NCI-H446 (cell line): ENCODE measurements at regions not wholly inside any gene's neighbourhood (a gene's known extent, or its start where the extent isn't known, plus 50 kb on each side); places are given as distances from the start of the nearest gene placed in this dataset.

Experiments used
- DNase-seq, 2 experiments: peaks; one replicate each; lab custom pipeline; 2025; lab: John Stamatoyannopoulos, UW

GRCh38 chr2:78290581-78291214, 734.8 kb upstream of the REG3G start:
- no peak for DNase-seq

- DNase-seq: no peak
Observed at GRCh38 chr2:78293768-78294167, 731.7 kb upstream of the REG3G start.

GRCh38 chr2:78301166-78301789, 724.2 kb upstream of the REG3G start:
- DNase-seq: no peak

DNA sequence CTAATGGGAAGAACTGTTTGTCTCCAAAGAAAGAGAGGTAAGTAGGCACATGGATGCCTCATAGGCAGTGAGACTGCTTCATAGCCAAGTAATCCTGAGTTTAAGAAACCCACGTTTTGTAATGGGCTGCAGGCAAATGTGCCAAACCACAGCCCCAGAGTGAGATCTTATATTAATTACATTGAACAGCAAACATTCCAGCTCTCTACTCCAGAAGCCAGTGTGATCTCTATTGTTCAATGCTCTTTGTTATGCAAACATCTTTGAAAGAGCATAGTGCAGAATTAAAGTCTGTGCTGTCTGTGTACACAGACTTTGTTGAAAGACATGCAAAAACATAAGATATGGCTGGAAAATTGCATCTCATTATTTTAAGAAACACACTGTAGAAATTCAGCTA, 720.8 kb upstream of the REG3G start:
- DNase-seq: no peak

DNA sequence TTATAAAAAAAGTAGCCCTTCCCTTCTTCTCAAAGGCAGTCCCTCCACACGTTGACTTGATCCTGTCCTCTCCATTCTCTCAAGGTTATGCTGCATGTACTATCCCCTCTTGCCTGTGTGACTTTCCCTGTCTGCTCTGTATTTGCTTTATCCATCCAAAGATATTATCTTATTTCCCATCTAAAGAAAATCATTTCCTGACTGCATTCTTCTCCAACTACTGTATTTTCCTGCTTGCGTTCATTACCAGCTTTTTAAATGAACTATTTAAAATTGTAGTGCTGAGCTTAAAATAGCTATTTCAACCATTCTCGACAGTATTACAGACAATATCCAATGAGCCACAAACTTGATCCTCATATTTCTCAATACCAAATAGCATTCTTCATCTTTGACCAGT, 716.0 kb upstream of the REG3G start:
- no peak for DNase-seq

DNA sequence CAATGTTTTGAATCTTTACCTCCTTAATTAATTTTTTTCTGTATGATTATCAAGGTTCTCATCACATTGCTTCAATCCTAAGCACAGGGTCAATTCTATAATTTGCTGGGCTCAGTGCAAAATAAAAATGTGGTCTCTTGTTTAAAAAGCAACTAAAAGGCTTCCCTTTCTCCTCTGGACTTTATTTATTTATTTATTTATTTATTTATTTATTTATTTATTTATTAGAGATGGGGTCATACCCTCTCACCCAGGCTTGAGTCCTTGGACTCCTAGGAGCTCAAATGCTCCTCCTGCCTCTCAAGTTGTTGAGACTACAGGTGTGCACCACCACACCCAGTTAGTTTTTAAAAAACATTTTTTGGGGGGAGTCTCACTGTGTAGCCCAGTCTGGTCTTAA, 710.1 kb upstream of the REG3G start:
- DNase-seq: no peak

DNA sequence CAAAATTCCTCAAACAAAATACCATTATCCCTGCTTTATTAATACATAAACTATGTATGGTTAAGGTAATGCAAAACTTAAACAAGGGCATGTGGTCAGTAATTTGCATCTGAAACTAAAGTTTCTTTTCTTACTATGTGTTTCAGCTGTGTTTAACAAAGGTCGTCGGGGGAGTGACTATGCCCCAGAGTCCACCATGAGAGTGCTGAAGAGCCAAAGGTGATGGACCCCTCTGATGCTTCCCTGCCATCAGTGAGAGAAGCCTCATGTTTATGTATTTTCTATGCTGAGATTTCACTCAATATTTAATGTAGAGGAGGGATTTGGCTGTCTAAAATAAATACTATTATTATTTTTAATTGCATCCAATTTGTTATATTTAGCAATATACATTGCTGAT, 707.2 kb upstream of the REG3G start:
- DNase-seq: no peak

- DNase-seq: no peak
Observed at GRCh38 chr2:78330193-78330592, 695.3 kb upstream of the REG3G start.

- peak in 1 of 2 experiments; percentile 3 for DNase-seq
Observed at GRCh38 chr2:78351208-78351607, 674.3 kb upstream of the REG3G start.

GRCh38 chr2:78353168-78353567, 672.3 kb upstream of the REG3G start:
- no peak for DNase-seq

DNA sequence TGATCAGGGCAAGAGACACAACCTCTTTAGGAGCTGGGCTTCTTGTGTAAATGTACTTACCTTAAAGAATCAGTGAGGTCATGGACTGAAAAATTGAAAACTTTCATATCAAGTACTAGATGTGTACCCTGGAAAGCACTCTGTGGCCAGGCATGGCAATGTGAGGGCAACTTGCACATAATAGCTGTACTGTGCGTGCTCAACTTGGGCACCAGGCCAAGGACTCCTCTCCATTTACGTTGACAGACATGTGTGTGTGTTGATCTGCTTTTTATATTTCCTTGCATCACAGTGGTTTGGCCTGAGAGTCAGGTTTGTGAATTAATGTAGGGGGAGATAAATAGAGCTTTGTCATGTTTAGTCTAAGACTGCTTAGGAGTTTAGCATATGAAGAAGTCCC, 669.5 kb upstream of the REG3G start:
- no peak for DNase-seq

GRCh38 chr2:78383576-78383975, 641.9 kb upstream of the REG3G start:
- DNase-seq: no peak

- no peak for DNase-seq
Observed at GRCh38 chr2:78397198-78397597, 628.3 kb upstream of the REG3G start.

DNA sequence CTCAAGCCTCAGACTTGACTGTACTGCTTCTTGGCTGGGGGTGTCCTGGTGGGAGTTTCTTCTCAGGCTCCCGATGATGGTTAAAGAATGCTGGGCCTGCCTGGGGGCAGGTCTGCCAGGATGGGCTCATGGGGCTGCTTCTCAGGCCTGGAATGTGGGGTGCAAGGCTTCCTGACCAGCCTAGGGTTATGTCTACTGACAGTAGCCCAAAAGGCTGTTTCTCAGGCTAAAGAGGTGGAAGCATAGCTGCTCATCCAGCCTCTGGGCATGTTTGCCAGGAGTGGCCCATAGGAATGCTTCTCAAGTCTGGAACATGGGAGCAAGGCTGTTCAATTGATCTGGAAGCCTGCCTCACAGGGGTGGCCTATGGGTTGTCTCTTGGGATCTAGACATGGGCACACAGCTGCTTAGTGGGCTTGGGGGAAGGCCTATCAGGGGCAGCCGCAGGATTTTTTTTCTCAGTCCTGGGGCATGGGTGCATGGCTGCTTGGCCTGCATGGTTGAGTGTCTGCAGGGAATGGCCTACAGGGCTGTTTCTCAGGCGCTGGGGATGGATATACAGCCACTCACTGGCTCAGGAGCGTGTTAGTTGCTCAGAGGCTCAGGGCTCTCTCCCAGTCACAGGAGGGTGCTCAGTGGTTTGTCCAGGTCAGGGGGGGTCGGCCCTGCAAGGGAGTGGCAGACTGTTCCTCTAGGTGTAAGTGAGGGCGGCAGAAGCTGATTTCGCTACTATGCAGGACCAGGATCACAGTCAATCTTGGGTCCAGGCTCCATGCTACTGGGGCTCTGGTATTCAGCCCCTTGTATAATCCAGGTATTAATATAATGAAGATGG, 617.3 kb upstream of the REG3G start:
- DNase-seq: no peak

DNA sequence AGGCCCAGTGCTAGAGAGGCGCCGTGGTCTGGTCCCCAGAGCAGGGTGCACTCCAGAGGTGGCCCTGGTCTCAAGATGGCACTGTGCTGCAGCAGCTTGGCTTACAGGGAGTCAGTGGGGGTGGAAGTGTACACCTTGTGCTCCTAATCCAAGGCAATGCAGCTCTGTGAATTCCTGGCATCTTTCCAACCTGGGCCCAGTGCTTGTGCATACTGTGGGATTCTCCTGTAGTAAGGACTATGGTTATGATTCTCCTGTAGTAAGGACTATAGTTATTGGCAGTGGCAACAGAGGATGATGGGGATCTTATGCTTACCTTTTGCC, 616.7 kb upstream of the REG3G start:
- no peak for DNase-seq

DNA sequence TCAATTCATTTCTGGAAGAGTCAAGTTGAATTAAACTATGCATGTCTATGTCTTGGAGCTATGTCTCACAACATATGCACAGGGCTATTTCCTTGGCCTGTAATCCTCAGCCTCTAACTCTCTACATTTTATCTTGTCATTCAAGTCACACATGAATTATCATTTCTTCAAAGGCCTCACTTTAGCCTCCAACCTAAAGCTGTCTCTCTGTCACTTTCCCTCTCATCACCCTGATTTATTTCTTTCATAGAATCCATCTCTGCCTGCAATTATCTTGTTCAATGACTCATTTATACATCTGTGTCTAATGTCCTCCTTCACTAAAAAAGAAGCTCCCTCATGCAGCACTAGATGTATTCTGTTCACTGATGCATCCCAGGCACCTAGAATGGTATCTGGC, 614.2 kb upstream of the REG3G start:
- DNase-seq: no peak

DNA sequence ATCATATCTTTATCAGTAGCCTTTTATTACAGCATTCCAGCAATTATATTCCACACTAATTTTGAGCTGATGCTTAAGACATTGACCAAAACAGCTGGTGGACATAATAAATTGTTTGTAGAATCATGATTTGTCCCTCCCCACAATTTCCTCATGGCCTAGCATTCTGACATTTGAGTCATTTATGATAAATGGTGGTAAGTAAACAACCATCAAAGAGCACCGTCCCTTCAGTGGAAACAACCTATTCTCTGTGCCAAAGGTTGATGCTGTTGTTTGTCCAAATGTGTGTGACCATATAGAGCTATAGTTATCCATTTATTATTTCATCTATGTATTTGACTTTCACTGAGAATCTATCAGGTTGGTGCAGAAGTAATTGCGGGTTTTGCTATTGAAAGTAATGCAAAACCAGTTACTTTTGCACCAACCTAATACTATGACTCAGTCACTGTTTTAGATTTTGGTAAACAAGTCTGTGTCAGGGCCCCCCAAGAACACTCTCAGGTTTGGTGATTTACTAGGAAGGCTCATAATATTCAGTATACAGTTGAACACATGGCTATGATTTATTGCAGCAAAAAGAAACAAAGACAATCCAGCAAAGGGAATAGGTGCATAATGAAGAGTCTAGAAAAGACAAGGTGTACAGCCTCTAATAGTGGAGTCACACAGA, 608.7 kb upstream of the REG3G start:
- no peak for DNase-seq

- no peak for DNase-seq
Observed at GRCh38 chr2:78417355-78417754, 608.1 kb upstream of the REG3G start.

- peak; percentile 30 to 56 for DNase-seq
Observed at GRCh38 chr2:78418021-78418420, 607.5 kb upstream of the REG3G start.

- DNase-seq: no peak
Observed at GRCh38 chr2:78420132-78420531, 605.4 kb upstream of the REG3G start.

- DNase-seq: no peak
Observed at GRCh38 chr2:78423631-78424030, 601.9 kb upstream of the REG3G start.

GRCh38 chr2:78427170-78427569, 598.3 kb upstream of the REG3G start:
- DNase-seq: no peak

- no peak for DNase-seq
Observed at GRCh38 chr2:78431241-78431640, 594.3 kb upstream of the REG3G start.
